ENCODE measurements at regions not wholly inside any gene's neighbourhood (a gene's known extent, or its start where the extent isn't known, plus 50 kb on each side); places are given as distances from the start of the nearest gene placed in this dataset.

DNA sequence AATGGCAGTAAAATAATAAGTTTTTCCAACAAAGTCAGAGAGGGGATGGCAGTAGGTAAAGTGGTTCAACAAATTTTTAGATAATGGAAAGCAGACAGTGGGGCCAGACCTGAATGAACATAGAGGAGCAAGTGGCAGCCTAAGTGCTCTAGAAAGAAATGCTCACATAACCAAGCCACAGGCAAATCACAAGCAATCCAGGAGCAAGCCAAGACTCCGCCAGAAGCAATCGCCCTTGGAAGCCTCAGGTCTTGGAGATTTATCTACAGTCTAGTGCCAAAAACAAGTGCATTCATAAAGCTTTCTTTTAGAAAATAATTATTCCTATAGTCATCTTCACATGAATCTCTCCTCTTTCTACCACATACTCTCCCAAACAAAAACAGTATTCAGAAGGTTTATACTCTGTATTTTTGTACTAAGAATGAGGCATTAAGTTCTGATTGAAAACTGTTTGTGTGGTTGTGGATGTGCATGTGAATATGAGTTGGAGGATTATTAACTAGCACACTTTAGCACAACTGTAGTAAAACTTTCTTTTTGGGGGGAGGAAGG lies 375.5 kb downstream of the CDH9 start:
- no peaks in the 10 kb centered on the region for H3K4me1 ChIP-seq (replicated peaks in 1 of 2)
- no peak overlapping the region for H3K27ac ChIP-seq
- ATAC-seq (replicated peaks in 6 of 8) = no peak
- WGBS, 10 experiments = 14 to 100% (median 80%) methylated on average over 1 to 2 of the region's 2 CpGs; no CpG with 5 or more reads in 5 of the 10 experiments
- no peak overlapping the region for H3K4me3 ChIP-seq
- in situ Hi-C loops (cut with MboI; ENCODE audit: low pct_unique_long_range_greater_than_20kb in 2 of 9, low sequenced_read_pairs in 9 of 9, unreplicated experiment in 9 of 9) = no loop called here

DNA sequence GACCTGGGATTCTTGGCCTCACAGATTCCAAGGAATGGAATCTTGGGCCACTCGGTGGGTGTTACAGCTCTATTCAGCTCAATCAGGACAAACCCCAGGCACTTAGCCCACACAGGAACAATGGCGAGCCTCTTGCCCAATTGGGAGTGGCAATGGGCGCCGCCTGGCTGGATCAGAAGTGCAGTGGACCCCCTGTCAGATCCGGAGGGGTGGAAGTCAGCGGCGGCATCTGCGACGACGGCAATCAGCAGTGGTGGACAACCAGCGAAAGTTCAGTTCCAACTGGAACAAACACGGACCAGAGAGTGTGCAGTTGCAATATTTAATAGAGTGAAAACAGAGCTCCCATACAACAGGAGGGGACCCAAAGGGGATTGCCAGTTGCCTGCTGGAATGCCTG lies 378.3 kb downstream of the CDH9 start:
- in situ Hi-C loops (cut with MboI; ENCODE audit: low pct_unique_long_range_greater_than_20kb in 2 of 9, low sequenced_read_pairs in 9 of 9, unreplicated experiment in 9 of 9) = no loop called here
- WGBS, 10 experiments = 33 to 100% (median 95%) methylated on average over 1 to 10 of the region's 12 CpGs; no CpG with 5 or more reads in 3 of the 10 experiments
- ATAC-seq (replicated peaks in 6 of 8) = no peak
- Histone ChIP-seq H3K4me1 (replicated peaks in 1 of 2) (no peaks in the 10 kb centered on the region), H3K27ac (no peak overlapping the region), H3K4me3 (no peak overlapping the region)

DNA sequence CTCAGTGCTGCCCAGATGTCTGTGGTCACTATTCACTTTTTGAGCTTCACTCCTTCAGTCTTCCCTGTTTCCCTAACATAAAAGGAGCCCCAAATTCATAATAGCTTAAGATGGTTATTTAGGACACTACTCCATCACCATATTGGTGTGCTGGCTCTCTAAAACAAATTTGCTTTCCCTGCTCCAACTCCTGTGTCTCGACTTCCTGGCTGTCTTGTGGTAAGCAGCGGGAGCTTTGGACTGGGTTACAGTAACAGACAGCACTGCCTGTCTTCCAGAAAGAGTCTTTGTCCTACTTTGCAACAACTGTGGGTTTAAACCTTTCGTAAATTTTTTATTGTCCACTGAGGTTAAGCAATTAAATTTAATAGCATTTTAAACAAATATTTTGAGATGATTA lies 389.4 kb downstream of the CDH9 start:
- Histone ChIP-seq H3K4me3 (no peak overlapping the region), H3K4me1 (replicated peaks in 1 of 2) (no peaks in the 10 kb centered on the region), H3K27ac (no peak overlapping the region)
- in situ Hi-C loops (cut with MboI; ENCODE audit: low pct_unique_long_range_greater_than_20kb in 2 of 9, low sequenced_read_pairs in 9 of 9, unreplicated experiment in 9 of 9) = no loop called here
- ATAC-seq (replicated peaks in 6 of 8) = no peak
- WGBS, 10 experiments = 7 to 97% (median 74%) methylated on average over 1 to 3 of the region's 3 CpGs

DNA sequence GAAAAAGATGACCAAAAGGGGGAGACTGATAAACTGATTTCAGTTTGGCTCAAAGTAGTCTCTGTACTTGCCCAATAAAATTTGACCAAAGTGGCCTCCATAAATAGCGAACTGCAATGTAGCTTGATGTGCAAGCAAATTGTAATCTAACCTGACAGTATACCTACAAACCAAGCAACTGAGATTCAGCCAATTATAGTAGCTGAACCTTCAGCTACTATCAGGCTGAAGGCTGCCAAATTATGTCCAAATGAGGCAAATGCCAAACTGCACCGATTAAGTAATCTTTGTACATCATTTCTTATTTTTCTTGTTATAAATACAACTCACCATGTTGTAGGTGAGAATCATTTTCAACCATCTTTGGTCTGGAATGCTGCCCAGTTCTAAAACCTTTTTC lies 390.6 kb downstream of the CDH9 start:
- WGBS, 10 experiments = 0 to 100% (median 79%) methylated on average over 1 to 2 of the region's 2 CpGs; no CpG with 5 or more reads in 1 of the 10 experiments
- no peak overlapping the region for H3K4me3 ChIP-seq
- in situ Hi-C loops (cut with MboI; ENCODE audit: low pct_unique_long_range_greater_than_20kb in 2 of 9, low sequenced_read_pairs in 9 of 9, unreplicated experiment in 9 of 9) = no loop called here

DNA sequence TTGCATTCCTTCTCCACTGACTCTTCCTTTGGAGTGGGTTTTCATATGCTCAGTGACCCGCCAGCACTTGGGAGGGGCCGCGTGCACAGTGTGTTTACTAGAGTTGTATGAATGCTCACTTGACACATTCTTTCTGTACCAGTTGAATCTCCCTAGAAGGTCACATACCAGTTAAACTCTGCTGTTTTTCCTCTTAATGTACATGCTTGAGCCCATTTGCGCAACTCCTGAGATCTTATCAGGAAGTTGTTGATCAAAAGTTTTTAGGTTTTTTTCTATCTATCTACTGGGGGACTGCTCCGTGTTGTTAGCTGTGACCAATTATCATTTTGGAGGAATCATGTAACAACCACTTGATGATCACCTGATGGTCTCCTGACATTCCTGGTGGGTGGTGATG lies 392.7 kb downstream of the CDH9 start:
- Histone ChIP-seq H3K27ac (no peak overlapping the region), H3K4me3 (no peak overlapping the region), H3K4me1 (replicated peaks in 1 of 2) (no peaks in the 10 kb centered on the region)
- no peak for ATAC-seq (replicated peaks in 6 of 8)
- WGBS, 10 experiments = 20 to 95% (median 89%) methylated on average over 1 to 5 of the region's 5 CpGs; no CpG with 5 or more reads in 3 of the 10 experiments
- in situ Hi-C loops (cut with MboI; ENCODE audit: low pct_unique_long_range_greater_than_20kb in 2 of 9, low sequenced_read_pairs in 9 of 9, unreplicated experiment in 9 of 9) = no loop called here

More for the DNA sequence above, 390.6 kb downstream of the CDH9 start:
- Histone ChIP-seq H3K4me1 (replicated peaks in 1 of 2) (no peaks in the 10 kb centered on the region), H3K27ac (no peak overlapping the region)
- ATAC-seq (replicated peaks in 6 of 8) = no peak

DNA sequence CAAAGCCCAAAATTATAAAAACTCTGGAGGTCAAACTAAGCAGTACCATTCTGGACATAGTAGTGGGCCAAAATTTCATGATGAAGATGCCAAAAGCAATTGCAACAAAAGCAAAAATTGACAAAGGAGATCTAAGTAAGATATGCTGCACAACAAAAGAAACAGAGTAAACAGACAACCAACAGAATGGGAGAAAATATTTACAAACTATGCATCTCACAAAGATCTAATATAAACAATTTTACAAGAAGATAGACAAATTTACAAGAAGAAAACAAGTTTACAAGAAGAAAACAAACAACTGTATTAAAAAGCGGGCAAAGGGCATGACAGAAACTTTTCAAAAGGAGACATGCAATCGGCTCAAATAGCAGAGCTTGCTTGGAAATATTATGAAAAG lies 396.9 kb downstream of the CDH9 start:
- Histone ChIP-seq H3K27ac (no peak overlapping the region), H3K4me1 (replicated peaks in 1 of 2) (no peaks in the 10 kb centered on the region), H3K4me3 (no peak overlapping the region)
- ATAC-seq (replicated peaks in 6 of 8) = no peak
- 12 to 100% (median 76%) methylated on average over 1 to 2 of the region's 2 CpGs for WGBS, 10 experiments
- in situ Hi-C loops (cut with MboI; ENCODE audit: low pct_unique_long_range_greater_than_20kb in 2 of 9, low sequenced_read_pairs in 9 of 9, unreplicated experiment in 9 of 9) = no loop called here

DNA sequence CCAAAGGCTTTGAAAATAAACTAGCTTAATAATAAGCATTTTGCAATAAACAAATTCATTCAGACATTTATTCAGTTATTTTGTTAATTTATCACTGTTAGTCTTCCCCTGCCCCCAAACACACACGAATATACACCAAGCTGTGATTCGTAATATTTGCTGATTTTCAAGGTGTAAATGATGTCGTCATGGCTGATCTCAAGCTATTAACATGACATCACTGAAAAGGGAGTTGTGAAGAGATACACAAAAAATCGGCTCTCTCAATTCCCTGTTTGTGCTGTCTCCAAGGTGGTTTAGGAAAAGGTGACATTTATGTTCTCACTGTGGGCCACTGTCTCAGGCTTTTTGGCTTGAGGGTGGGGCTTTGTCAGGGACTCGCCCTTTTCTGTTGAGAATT lies 413.3 kb downstream of the CDH9 start:
- 0 to 92% (median 38%) methylated on average over 1 to 5 of the region's 5 CpGs; no CpG with 5 or more reads in 2 of the 10 experiments for WGBS, 10 experiments
- in situ Hi-C loops (cut with MboI; ENCODE audit: low pct_unique_long_range_greater_than_20kb in 2 of 9, low sequenced_read_pairs in 9 of 9, unreplicated experiment in 9 of 9) = no loop called here
- Histone ChIP-seq H3K27ac (no peak overlapping the region), H3K4me1 (replicated peaks in 1 of 2) (no peaks in the 10 kb centered on the region), H3K4me3 (no peak overlapping the region)
- ATAC-seq (replicated peaks in 6 of 8) = no peak

DNA sequence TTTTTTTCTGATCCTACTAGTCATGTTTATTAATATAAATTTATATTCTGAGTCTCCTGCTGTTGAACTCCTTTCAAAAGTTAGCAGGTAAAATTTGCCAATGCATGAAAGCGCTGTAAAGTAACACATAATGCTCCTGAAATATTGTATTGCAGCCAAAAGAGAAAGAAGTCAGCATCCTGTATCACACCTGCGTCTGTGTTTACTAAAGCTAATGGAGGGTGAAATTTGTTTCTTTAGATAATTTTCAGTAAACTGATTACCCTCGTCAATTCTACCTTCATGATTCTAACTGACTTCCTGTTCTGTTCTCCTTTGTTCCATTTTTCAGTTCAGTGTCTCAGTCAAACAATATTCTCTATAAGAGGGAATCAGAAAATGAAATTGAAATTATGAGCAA lies 415.4 kb downstream of the CDH9 start:
- Histone ChIP-seq H3K4me3 (no peak overlapping the region), H3K27ac (no peak overlapping the region), H3K4me1 (replicated peaks in 1 of 2) (no peaks in the 10 kb centered on the region)
- in situ Hi-C loops (cut with MboI; ENCODE audit: low pct_unique_long_range_greater_than_20kb in 2 of 9, low sequenced_read_pairs in 9 of 9, unreplicated experiment in 9 of 9) = no loop called here
- WGBS, 10 experiments = 24 to 94% (median 70%) methylated on average over 2 to 3 of the region's 3 CpGs; no CpG with 5 or more reads in 1 of the 10 experiments
- no peak for ATAC-seq (replicated peaks in 6 of 8)

DNA sequence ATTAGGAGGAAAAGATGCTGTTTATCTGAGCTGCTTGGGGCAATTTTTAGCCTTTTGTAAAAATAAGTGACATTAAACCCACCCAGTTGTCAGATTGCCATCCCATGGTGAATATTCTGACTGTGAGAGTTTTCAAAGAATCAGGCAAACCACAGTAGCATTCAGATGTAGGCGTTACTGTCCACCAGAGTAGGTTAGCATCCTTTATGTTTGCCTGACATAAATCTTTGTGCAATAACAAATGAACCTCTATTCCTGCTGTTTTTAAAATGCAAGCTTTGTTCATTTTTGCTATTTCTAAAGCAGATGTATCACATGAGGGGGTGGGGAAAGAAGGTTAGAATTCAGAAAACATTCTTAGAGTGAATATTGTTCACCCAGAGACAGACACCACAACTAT lies 427.8 kb downstream of the CDH9 start:
- Histone ChIP-seq H3K27ac (peak overlapping the region; percentile 12 to 32), H3K4me3 (no peak overlapping the region), H3K4me1 (replicated peaks in 1 of 2) (peaks cover 0 to 11% of the 10 kb centered on the region in 2 donors)
- peak in 5 of 8 experiments; percentile 57 to 99 (median 95) for ATAC-seq (replicated peaks in 6 of 8)
- WGBS, 10 experiments = 0 to 56% (median 0%) methylated on average over 1 of the region's 1 CpG; no CpG with 5 or more reads in 1 of the 10 experiments
- in situ Hi-C loops (cut with MboI; ENCODE audit: low pct_unique_long_range_greater_than_20kb in 2 of 9, low sequenced_read_pairs in 9 of 9, unreplicated experiment in 9 of 9) = no loop called here

DNA sequence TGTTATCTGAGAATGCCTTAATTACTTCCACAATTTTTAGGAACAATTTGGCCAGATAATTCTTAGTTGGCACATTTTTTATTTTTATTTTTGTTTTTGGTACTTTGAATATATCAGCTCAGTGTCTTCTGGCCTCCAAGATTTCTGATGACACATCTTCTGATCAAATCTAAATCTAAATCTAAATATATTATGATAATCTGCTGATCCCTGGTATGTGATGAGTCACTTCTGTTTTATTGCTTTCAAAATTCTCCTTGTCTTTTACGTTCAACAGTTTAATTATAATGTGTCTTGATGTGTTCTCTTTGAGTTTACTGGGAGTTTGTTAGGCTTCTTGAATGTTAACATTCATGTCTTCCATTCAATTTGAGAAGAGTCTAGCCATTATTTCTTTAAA lies 436.8 kb downstream of the CDH9 start:
- ATAC-seq (replicated peaks in 6 of 8) = peak in 1 of 8 experiments; percentile 23
- in situ Hi-C loops (cut with MboI; ENCODE audit: low pct_unique_long_range_greater_than_20kb in 2 of 9, low sequenced_read_pairs in 9 of 9, unreplicated experiment in 9 of 9) = no loop called here
- WGBS, 10 experiments = 0 to 100% (median 60%) methylated on average over 1 of the region's 1 CpG
- Histone ChIP-seq H3K4me1 (replicated peaks in 1 of 2) (no peaks in the 10 kb centered on the region), H3K4me3 (no peak overlapping the region), H3K27ac (no peak overlapping the region)

DNA sequence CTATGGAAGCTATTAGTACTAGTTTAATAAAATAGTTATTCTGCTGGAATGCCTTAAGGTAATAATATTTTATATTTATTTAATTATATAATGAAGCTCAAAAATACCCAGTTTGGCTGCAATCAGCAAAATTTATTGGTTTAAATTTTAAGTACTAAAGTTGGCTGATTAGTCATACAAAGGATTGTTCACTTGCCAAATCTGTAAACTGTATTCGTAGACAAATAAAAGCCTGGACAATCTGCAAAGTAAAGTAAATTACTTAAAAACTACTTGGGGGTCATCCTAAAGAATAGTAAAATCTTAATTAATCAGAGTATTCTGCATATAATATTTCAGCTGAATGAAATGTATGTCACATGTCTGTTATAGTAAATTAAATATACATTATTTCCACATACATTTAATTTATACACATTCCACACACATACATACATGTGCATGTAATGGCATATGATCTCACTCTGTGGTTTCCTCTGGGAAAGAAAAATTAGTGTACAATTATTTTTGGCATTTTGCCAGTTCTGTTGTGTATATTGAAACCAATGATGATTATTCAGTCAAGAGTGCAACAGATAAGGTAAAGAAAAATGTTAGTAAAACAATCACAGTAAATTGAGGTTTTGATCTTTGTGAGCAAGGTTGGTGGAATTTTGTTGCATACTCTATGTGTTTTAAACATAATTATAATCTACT lies 455.9 kb downstream of the CDH9 start:
- in situ Hi-C loops (cut with MboI; ENCODE audit: low pct_unique_long_range_greater_than_20kb in 2 of 9, low sequenced_read_pairs in 9 of 9, unreplicated experiment in 9 of 9) = no loop called here
- Histone ChIP-seq H3K4me3 (no peak overlapping the region), H3K4me1 (replicated peaks in 1 of 2) (no peaks in the 10 kb centered on the region), H3K27ac (no peak overlapping the region)
- 0 to 100% (median 35%) methylated on average over 1 of the region's 1 CpG; no CpG with 5 or more reads in 4 of the 10 experiments for WGBS, 10 experiments
- no peak for ATAC-seq (replicated peaks in 6 of 8)

DNA sequence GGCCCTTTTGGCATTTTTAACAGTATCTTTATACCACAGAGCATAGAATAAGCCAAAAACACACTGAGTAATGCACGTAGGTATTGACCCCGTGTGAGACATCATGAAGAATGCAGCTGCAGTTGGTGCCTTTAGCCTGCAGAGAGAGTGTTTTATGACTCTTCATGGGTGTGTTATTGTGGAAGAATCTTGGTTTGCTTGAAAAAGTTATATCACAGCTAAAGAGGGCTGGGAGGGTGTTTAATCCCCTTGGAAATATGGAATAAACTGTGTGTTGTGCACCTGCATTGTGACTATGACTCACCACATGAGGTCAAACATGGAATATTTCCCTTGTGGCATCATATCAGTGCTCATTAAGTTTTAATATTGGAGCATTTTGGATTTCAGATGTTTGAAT lies 458.7 kb downstream of the CDH9 start:
- 0 to 100% (median 100%) methylated on average over 1 to 2 of the region's 2 CpGs; no CpG with 5 or more reads in 5 of the 10 experiments for WGBS, 10 experiments
- no peak for ATAC-seq (replicated peaks in 6 of 8)
- in situ Hi-C loops (cut with MboI; ENCODE audit: low pct_unique_long_range_greater_than_20kb in 2 of 9, low sequenced_read_pairs in 9 of 9, unreplicated experiment in 9 of 9) = no loop called here

DNA sequence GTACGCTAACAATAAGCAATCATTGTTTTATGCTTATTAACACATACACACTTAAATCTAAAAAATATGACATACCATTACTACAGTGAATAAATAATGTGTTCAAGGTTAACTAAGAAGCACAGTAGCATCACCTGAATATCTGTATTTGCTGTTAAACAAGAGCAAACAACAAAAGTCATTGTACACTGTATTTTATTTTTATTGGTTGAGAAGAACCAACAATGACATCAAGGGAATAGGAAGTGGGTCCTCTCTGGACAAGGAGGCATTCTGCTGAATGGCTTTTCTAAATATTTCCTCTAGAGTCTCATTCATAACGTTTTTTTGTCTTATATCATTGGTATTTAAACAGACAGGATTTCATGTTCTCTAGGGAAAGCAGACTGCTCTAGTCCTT lies 460.4 kb downstream of the CDH9 start:
- ATAC-seq (replicated peaks in 6 of 8) = no peak
- Histone ChIP-seq H3K4me1 (replicated peaks in 1 of 2) (no peaks in the 10 kb centered on the region), H3K27ac (no peak overlapping the region), H3K4me3 (no peak overlapping the region)
- in situ Hi-C loops (cut with MboI; ENCODE audit: low pct_unique_long_range_greater_than_20kb in 2 of 9, low sequenced_read_pairs in 9 of 9, unreplicated experiment in 9 of 9) = no loop called here
- WGBS, 10 experiments = 0 to 93% (median 19%) methylated on average over 1 to 2 of the region's 2 CpGs

More for the DNA sequence above, 458.7 kb downstream of the CDH9 start:
- Histone ChIP-seq H3K4me1 (replicated peaks in 1 of 2) (no peaks in the 10 kb centered on the region), H3K4me3 (no peak overlapping the region), H3K27ac (no peak overlapping the region)

DNA sequence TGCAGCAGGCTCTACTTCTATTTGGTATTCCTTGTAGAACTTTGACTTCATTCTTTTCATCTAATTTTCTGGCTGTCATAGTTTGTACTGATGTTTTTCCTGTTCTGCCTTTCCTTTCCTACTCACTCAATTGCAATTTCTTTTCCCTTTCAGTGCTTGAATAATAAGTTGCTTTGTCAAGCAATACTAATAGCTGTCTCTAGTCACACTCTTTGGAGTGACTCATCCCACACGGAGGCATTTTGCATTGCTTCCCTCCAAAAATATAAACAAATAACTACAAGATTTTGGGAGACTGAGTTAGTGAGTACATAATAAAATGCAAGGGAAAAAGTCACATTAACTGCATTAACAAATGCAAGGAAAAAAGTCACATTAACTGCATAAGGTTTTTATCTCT lies 465.9 kb downstream of the CDH9 start:
- H3K4me1 ChIP-seq (replicated peaks in 1 of 2) = peaks cover 0 to 2% of the 10 kb centered on the region in 2 donors
- no peak overlapping the region for H3K27ac ChIP-seq
- in situ Hi-C loops (cut with MboI; ENCODE audit: low pct_unique_long_range_greater_than_20kb in 2 of 9, low sequenced_read_pairs in 9 of 9, unreplicated experiment in 9 of 9) = no loop called here
- 0 to 44% (median 18%) methylated on average over 1 of the region's 1 CpG; no CpG with 5 or more reads in 1 of the 10 experiments for WGBS, 10 experiments
- H3K4me3 ChIP-seq = no peak overlapping the region
- ATAC-seq (replicated peaks in 6 of 8) = peak in 5 of 8 experiments; percentile 34 to 72 (median 53)

All from motor neuron (in vitro differentiated cells).